Panc1 (cell line): ENCODE measurements at regions not wholly inside any gene's neighbourhood (a gene's known extent, or its start where the extent isn't known, plus 50 kb on each side); places are given as distances from the start of the nearest gene placed in this dataset.

ENCODE experiments used
- POLR2AphosphoS5 ChIP-seq: IDR thresholded peaks from 2 replicates; pipeline ENCODE4 v1.6.1; 2012; ENCODE audit warnings: mild to moderate bottlenecking, low read depth, low read length, moderate library complexity
- SIN3A ChIP-seq: IDR thresholded peaks from 2 replicates; pipeline ENCODE4 v1.6.1; 2012; ENCODE audit warnings: low read depth, mild to moderate bottlenecking, low read length, moderate library complexity, borderline replicate concordance; ENCODE audit not compliant: insufficient read depth
- TF ChIP-seq, protein P1 (sequence below): fragments of 450-650 bp; IDR thresholded peaks from 2 replicates; pipeline ENCODE4 v1.5.1; 2017; ENCODE audit warnings: mild to moderate bottlenecking

DNA sequence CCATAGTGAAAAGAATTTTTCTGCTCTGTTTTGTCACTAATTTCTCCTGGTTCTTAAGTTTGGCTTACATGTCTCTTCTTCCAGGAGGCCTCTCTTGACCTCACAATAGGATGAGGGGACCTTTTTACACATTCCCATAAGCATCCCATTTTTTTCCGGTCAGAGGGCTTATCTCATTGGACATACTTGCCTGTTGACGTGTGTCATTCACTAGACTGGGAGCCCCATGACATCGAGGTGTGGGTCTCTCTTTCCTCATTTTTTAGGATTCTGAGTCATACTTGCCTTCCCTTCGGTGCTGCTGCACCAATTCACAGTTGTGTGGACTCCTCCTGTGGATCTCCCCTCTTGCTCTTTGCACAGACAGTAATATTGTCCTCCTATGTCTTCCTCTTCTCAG lies 601.8 kb downstream of the GATA3 start:
- TF ChIP-seq POLR2AphosphoS5 (no peak), SIN3A (no peak)
- TF ChIP-seq, protein P1, sequence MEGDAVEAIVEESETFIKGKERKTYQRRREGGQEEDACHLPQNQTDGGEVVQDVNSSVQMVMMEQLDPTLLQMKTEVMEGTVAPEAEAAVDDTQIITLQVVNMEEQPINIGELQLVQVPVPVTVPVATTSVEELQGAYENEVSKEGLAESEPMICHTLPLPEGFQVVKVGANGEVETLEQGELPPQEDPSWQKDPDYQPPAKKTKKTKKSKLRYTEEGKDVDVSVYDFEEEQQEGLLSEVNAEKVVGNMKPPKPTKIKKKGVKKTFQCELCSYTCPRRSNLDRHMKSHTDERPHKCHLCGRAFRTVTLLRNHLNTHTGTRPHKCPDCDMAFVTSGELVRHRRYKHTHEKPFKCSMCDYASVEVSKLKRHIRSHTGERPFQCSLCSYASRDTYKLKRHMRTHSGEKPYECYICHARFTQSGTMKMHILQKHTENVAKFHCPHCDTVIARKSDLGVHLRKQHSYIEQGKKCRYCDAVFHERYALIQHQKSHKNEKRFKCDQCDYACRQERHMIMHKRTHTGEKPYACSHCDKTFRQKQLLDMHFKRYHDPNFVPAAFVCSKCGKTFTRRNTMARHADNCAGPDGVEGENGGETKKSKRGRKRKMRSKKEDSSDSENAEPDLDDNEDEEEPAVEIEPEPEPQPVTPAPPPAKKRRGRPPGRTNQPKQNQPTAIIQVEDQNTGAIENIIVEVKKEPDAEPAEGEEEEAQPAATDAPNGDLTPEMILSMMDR: no peak
